Stimulated activated CD4-positive, alpha-beta T cell treated with anti-CD3 and anti-CD28 coated beads, Interleukin-2, amount 100 ng/mL, for 48 hours (primary cell): ENCODE measurements at regions not wholly inside any gene's neighbourhood (a gene's known extent, or its start where the extent isn't known, plus 50 kb on each side); places are given as distances from the start of the nearest gene placed in this dataset.
"Not testable (repeated sequence)": the region's sequence is repeated elsewhere in the genome, so short reads cannot be mapped to it uniquely, and the experiment has no call there.

ENCODE experiments used
- DNase-seq, 2 donors: peaks; one replicate each; pipeline ENCODE4 v3.0.0-alpha.2; 2020

DNA sequence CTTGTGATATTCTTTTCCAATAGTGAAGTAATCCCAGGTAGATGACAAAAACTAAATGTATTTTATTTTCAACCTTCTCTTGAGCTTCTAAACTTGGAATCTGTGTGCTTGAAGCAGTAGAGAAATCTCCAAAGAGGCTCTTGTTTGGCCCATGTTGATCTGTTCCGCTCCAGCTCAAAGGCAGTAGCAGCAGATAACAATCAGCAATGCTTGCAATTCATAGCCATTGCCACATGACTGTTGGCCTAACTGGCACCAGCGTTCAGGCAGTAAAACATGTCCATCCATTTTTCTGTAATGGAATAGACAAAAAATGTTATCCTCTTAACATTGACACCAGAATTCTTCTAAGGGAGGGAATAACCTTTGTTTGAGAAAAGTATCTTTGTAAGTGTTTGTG lies 270.7 kb upstream of the MSX2 start:
- no peak for DNase-seq

DNA sequence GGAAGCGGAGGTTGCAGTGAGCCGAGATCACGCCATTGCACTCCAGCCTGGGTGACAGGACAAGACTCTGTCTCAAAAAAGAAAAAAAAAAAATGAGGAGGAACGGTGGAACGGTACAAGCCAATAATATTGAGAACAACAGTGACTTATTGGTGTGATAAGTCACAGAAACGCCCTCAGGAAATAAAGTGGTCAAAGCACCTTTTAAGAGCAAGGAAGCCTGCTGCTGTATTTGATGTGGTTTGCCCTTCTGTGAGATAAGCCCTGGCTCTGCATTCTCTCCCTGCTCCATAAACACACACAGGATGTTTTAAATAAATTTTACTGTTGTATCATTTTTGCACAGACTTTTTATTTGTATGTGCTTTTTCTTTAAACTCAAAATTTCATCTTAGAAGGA lies 269.9 kb upstream of the MSX2 start:
- DNase-seq: no peak

DNA sequence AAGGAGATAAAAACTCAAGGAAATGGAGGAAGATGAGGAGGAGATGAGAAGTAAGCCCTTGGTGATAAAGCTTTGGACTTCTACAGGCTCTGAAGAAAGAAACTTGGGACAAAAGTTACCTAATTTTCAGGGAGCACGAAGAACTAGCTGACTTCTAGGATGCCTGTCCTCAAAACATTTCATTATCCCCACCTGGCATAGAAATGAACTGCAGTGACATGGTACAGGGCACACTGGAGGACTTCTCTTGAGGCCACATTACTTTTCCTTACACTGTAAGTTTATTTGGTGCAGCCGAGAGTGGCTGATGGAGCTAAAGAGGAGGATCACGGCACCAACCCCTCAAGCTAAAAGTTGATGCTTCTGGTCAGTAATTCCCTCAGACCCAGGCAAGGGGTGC lies 269.5 kb upstream of the MSX2 start:
- no peak for DNase-seq

DNA sequence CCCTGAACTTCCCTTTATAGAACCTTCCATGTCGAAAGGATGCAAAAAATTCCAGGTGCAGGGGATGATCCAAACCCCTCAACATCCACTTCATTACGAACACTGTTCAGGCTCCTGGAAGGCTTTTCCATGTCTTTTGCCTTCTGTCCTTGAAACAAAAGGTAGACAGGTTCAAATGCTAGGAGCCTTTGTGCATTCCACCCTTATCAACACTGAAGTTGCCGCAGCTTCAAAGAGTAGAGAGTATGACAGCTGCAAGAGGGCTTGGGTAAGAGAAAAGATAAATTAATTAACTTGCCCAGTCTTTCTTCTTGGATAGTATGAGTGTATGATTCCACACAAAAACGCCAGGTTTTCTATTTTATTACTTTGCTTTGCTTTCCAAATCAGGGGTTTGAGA lies 269.1 kb upstream of the MSX2 start:
- no peak for DNase-seq

DNA sequence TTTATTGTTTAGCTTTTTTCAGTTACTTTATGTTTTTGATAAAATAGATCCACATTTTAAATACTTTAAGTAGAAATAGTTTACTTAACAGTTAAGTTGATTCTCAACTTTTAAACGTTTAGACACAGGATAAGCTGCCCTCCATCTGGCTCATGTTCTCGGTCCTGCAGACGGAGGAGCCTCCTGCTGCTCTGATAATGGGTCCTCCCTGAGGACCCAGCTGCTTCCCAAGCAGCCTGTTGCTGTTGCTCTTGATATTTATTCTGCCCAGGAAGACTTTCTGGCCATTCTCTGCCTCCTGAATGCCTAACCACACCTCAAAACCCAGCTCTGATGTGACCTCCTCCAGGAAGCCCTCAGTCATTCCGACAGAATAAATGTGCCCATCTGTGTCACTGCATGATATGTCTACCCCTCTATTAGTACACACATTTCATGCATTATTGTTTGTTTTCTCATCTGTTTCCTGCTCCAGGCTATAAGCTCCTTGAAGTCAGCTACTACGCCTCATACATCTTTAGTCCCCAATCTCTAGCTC lies 267.2 kb upstream of the MSX2 start:
- no peak for DNase-seq

DNA sequence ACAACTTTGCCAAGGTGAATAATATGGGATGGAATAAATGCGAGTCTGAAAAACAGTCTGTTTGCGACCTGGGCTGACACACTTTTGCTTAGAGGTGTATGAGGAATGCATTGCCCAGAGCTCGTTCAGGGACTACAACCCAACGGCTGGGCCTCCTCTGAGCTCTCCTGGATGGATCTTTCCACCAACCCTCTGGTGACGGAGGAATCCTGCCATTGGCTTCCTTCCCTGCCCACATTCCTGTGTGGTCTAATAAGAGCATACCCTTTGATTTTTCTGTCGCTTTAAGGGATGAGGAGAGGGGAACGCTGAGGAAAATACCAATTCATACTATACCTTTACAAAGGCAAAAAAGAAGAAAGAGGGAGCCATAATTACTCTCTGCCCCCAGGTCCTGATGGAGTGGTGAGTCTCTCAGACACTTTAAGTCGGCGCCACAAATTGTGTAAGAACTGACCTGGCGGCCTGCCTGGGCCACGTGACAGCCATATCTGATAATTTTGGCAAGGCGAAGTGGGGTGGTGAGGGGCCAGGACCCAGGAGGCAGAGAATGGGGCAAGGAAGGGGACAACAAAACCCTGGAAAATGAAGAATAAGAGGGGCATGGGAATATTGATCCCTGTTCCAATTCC lies 265.2 kb upstream of the MSX2 start:
- no peak for DNase-seq

DNA sequence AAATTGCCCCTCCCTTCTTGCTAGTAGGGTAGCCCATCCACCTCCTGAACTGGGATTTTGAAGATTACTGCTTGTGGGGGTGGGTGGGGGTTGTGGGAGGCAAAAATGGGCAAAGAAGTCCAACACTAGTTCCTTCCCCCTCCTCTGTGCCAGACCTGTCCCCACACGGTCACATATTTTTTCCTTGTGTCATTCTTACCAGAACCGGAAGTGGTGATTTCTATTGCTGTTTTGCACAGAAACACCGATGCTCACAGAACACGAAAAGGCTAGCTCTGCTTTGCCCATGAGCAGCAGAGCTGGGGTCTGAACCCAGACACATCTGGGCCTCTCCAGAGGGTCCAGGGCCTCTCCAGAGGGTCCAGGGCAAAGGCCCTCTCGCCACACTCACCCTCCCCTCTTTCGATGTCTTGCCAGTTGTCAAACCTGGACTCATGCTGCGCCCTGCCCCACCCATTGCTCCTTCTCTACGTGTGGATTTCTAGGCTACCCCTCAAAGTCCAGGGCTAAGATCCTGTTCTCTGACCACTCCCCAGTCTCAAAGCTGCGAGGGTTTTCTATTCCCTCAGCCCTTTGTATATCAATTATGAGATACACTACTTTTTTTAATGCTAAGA lies 264.4 kb upstream of the MSX2 start:
- no peak for DNase-seq

DNA sequence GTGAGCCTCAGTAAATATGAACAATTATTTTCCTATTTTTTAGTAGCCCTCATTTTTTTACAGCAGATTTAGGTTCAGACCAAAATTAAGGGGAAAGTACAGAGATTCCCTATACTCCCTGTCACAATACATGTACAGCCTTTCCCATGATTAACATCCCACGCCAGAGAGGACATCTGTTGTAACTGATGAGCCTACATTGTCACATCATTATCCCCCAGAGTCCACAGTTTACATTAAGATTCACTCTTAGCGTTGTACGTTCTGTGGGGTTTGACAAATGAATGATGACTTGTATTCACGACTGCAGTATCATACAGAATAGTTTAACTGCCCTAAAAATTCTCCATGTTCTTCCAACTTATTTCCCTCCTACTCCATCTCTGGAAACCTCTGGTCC lies 262.3 kb upstream of the MSX2 start:
- no peak for DNase-seq

DNA sequence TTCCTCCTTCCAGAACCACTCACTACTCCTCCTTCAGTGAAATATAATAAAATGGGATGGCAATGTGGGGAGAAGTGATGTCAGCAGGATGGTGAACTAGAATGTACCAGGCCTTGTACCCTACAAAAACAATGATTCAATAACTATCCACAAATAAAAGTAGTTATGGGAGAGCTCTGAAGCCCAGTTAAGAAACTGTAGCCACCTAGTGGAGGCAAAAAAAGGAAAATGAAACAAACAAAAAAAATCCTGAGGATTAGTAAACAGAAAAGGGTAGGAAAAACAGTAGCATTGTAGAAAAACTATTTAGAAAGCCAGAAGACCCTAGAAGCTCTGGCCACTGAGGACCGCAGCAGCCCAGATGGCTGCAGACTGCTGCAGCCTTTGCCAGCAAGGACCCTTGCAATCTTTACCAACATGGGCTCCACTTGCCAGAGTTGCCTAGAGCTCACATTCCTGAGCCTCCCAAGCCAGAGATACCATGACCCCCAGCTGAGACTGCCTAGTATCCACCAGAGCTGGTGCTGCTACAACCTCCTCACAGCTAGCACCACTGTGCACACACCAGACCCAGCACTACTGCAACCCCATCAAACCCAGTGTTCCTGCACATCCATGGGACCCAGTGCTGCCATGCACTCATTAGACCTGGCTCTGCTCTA lies 259.7 kb upstream of the MSX2 start:
- no peak for DNase-seq

DNA sequence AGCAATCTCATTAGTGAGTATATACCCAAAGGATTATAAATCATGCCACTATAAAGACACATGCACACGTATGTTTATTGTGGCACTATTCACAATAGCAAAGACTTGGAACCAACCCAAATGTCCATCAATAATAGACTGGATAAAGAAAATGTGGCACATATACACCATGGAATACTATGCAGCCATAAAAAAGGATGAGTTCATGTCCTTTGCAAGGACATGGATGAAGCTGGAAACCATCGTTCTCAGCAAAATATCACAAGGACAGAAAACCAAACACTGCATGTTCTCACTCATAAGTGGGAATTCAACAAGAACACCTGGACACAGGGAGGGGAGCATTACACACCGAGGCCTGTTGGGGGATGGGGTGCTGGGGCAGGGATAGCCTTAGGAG lies 252.9 kb upstream of the MSX2 start:
- not testable (repeated sequence) for DNase-seq

DNA sequence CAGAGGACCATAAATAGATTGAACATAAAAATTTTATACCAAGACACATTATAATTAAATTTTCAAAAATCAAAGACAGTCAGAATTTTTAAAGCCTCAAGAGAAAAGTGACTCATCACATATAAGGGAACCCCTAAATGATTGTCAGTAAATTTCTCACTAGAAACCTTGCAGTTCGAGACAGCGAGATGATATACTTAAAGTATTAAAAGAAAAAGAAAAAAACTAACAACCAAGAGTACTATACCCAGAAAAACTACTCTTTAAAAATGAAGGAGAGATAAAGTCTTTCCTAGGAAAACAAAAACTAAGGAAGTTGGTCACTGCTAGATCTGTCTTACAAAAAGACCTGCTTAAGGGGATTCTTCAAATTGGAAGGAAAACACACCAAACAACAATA lies 251.4 kb upstream of the MSX2 start:
- no peak for DNase-seq

DNA sequence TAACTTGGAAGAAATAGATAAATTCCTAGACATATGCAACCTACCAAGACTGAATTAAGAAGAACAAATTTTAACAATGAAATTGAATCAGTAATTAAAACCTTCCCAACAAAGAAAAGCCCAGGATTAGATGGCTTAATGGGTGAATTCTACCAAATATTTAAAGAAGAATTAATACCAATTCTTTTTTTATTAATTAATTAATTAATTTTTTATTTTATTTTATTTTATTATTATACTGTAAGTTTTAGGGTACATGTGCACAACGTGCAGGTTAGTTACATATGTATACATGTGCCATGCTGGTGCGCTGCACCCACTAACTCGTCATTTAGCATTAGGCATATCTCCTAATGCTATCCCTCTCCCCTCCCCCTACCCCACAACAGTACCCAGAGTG lies 248.4 kb upstream of the MSX2 start:
- DNase-seq: not testable (repeated sequence)

DNA sequence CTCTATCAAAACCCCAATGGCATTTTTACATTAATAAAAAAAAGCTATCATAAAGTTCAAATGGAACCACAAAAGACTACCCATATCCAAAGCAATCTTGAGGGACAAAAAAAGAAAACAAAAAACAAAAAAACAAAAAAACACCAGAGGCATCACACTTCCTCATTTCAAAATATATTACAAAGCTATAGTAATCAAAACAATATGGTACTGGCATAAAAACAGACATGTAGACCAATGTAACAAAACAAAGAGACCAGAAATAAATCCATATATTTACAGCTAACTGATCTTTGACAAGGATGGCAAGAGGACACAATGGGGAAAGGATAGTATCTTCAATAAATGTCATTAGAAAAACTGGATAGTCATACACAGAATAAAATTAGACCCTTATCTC lies 245.1 kb upstream of the MSX2 start:
- DNase-seq: no peak

DNA sequence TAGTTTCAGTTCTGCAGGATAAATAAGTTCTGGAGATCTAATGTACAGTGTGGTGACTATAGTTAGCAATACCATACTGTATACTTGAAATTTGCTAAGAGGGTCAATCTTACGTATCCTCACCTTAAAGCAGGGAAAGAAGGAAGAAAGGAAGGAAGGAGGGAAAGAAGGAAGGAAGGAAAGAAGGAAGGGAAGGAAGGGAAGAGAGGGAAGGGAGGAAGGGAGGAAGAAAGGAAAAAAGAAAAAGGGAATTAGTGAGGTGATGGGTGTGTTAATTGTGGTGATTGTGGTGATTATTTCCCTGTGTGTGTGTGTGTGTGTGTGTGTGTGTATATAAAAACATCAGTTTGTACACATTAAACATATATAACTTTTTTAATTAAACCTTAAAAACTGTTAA lies 242.6 kb upstream of the MSX2 start:
- DNase-seq: no peak

DNA sequence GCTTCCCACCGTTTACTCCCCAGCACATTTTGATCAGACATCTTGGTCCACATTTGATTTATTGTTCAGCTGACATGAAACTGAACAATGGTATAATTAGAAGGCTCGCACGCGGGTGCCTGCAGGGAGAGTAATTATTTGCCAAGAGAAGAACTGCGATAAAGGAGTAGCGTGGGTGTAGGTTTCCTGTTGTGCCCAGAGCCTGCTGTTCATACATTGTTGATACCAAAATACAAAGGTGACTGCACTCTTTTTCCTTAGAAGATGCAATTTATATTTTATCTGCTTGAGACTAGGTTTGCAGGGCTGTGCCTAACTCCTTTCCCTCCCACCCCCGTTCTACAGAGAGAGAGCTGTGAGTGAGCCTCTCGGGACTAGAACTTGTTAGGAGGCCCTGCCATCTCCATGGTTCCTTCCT lies 241.8 kb upstream of the MSX2 start:
- no peak for DNase-seq

DNA sequence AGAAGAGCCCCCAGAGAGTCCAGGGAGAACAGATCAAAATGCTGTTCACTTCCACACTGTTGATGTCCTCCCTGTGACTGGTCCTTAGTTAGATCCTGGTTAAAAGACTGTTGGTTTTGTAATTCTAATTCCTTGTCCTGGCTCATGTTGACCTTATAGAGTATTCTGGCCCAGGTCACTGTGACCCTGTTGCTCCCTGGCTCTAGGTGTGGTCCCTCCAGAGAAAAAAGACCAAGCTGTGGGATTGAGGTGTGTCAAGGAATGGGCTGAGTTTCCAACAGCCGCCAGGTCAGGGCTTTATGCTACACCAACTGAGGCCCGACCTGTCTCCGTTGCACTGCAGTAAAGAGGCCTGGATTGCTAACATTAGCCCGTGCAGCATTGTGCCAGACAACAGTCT lies 241.0 kb upstream of the MSX2 start:
- no peak for DNase-seq

DNA sequence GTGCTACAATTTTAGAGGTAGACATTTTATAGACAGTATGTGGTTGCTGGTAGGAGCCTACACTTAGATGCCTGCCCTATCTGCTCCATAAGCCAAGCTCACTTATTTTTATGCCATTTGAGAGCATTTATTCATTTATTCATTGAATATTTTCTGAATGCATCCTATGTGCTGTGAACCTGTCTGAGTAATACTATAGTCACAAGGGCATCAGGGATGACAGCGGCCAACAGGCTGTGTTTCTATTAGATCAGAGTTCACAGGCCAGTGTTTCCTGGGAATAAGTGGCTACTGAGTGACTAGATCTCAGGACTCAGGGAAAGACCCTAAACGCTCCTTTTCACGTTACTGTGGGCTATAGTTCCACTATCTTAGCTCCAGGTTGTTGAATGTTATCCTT lies 235.2 kb upstream of the MSX2 start:
- DNase-seq: no peak

DNA sequence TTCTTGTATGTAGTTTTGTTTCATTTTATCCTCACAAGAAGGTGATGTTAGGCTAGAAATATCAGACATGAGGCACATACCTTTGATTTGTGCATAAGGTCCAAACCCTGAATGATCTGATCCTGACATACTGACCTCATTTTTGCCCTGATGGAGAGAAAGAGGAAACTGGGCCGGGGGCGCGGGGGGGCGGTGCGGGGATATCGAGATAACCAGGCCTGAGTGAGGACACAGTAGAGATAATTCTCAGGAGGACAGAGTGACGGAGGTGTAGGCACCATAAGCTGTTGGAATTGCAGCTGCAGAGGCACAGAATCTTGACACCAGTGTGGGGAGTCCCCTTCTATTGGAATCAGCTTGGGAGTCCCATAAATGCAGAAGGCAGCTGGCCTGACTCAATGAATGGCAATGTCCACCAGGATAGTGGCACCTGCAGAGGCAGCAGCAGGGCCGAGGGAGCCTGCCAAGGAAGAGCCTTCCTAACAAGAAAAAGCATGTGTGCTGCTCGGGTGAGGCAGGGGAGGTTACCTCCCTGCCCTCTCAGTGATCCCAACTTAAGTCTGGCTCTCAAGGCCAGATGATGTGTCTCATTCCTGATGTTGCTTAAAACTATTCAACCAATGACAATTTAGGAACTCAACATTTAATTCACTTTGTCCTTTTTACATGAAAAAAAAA lies 234.3 kb upstream of the MSX2 start:
- no peak for DNase-seq

DNA sequence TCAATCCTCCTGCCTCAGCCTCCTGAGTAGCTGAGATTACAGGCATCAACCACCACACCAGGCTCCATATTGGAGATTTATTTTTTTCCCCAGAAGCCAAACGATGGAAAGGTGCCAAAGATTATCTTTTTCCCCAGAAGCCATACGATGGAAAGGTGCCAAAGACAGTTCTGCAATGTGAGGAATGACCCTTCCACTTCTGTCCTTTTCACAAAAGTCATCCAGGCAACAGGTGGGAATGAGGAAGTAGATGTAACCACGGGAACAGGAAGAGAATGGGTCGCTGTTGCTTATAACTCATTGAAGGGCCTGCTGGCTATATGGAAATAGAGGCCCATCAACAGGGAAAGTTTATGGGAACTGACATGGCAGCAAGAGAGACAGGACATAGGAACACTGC lies 233.7 kb upstream of the MSX2 start:
- no peak for DNase-seq

DNA sequence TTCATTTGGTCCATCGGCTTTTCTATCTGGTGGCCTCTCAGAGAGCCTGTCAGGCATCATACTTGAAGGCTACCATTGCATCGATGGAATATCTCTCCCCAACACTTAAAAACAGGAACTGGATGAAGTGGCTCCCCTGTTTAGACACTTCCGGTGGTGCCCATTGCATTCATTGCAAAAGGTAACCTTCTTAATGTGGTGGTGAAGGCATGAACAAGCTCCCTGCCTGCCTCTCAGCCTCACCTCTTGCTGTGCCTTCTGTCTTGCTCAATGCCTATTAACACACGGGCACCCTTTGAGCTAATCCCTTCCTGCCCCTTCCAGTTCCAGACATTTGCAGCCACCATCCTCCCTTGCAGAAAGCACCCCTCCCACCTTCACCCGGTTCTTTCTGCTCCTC lies 233.1 kb upstream of the MSX2 start:
- DNase-seq: no peak

DNA sequence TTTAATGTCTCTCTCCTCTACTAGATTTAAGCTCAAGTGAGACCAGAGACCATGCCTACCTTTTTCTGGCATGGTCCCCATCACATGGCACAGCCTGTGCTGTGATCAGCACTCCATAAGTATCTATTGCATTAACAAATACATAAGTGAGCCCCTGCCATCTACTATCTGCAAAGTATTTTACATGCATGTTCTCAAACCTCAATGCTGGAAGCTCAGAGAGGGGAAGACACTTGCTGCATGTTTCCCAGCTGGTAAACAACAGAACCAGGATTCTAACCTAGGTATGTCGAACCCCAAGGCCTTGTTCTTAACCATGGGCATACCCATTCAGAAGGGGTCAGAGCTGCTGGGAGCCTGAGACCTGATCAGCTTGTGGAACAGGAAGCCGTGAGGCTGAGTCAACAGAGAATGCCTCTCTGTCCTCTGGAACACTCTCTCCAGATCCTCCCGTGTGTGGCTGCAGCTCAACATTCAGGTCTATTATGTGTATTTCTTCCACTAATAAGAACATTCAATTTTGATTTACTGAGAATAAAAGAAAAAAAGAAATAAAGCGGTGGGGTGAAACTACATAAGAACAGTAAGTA lies 232.5 kb upstream of the MSX2 start:
- no peak for DNase-seq

DNA sequence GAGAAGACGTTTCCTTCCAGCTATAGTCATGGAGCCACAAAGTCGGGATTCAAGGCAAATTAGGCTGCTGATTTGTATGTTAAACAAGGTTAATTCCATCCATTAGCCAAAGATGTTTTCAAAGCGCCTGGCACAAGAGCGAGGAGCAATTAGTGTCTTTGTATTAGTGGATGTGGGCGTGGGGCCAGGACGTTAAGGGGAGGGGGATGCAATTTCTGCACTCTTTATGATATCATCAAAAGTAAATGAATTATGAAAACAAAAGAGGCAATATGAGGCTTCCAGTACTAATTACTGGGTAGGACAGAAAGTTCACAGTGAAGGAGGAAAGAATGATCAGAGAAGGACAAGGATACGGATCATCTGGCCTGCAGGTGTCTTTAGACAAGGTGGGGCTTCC lies 230.9 kb upstream of the MSX2 start:
- no peak for DNase-seq

DNA sequence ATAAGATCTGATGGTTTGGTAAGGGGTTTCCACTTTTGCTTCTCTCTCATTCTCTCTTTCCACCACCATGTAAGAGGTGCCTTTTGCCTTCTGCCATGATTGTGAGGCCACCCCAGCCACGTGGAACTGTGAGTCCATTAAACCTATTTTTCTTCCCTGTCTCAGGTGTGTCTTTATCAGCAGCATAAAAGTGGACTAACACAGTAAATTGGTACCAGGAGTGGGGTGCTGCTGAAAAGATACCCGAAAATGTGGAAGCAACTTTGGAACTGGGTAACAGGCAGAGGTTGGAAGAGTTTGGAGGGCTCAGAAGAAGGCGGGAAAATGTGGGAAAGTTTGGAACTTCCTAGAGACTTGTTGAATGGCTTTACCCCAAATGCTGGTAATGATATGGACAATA lies 226.4 kb upstream of the MSX2 start:
- DNase-seq: not testable (repeated sequence)

DNA sequence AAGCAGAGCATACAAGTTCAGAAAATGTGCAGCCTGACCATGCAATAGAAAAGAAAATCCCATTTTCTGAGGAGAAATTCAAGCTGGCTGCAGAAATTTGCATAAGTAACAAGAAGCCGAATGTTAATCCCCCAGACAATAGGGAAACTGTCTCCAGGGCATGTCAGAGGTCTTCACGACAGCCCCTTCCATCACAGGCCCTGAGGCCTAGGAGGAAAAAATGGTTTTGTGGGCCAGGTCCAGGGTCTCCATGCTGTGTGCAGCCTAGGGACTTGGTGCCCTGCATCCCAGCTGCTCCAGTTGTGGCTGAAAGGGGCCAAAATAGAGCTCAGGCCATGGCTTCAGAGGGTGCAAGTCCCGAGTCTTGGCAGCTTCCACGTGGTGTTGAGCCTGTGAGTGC lies 225.8 kb upstream of the MSX2 start:
- not testable (repeated sequence) for DNase-seq
